Left colon (tissue), 2 donors: ENCODE measurements at regions not wholly inside any gene's neighbourhood (a gene's known extent, or its start where the extent isn't known, plus 50 kb on each side); places are given as distances from the start of the nearest gene placed in this dataset.

Experiments used
- ATAC-seq: fragments of 200-7000 bp; cut with Tn5 transposase; one replicate; pipeline ENCODE4 v1.9.1; 2020; ENCODE audit warnings: mild to moderate bottlenecking, moderate library complexity
- DNase-seq, 2 donors: peaks; one replicate each; pipeline ENCODE4 v3.0.0-alpha.2; 2020
- intact Hi-C, 2 donors: fragments of 100-400 bp; cut with DNase I in 1 of 2; cut with micrococcal nuclease in 1 of 2; formaldehyde crosslinking; loops; one replicate each; pipeline versions ENCODE4 v1.11.2 to v1.14.0; 2022; cut with DNase I, micrococcal nuclease
- donor health status: DM: no; HTN: no; CAD: no.
- donor health status: DM: yes; HTN: yes; CAD: no.

GRCh38 chr9:28318515-28318914, 745.2 kb upstream of the C9orf72 start:
- DNase-seq (no peak), ATAC-seq (no peak)
- intact Hi-C loops = loop anchor here in 1 of 2 donors (10.0 kb wide), 1 partner anchor 64 kb away; no protein-coding TSS in a partner anchor

- intact Hi-C loops = loop anchor here in 1 of 2 donors (10.0 kb wide), 1 partner anchor 65 kb away; no protein-coding TSS in a partner anchor
- ATAC-seq = no peak
These were observed 746.7 kb upstream of the C9orf72 start for GRCh38 chr9:28319981-28320380.

GRCh38 chr9:28320616-28321015, 747.3 kb upstream of the C9orf72 start:
- no peak for ATAC-seq
- DNase-seq = no peak
- intact Hi-C loops = no loop called here

More at GRCh38 chr9:28319981-28320380, 746.7 kb upstream of the C9orf72 start:
- no peak for DNase-seq

- no peak for DNase-seq
- no peak for ATAC-seq
- intact Hi-C loops = no loop called here
These were observed 756.0 kb upstream of the C9orf72 start for GRCh38 chr9:28329323-28329722.

GRCh38 chr9:28332648-28333047, 759.4 kb upstream of the C9orf72 start:
- no peak for DNase-seq
- ATAC-seq = no peak
- intact Hi-C loops = no loop called here

- ATAC-seq (no peak), DNase-seq (no peak)
- intact Hi-C loops = no loop called here
These were observed 768.6 kb upstream of the C9orf72 start for GRCh38 chr9:28341913-28342312.

- intact Hi-C loops = no loop called here
- DNase-seq = no peak
- ATAC-seq = no peak
These were observed 769.6 kb upstream of the C9orf72 start for GRCh38 chr9:28342815-28343338.

- ATAC-seq (no peak), DNase-seq (no peak)
- intact Hi-C loops = no loop called here
These were observed 789.9 kb upstream of the C9orf72 start for GRCh38 chr9:28363151-28363562.

GRCh38 chr9:28365020-28365640, 791.8 kb upstream of the C9orf72 start:
- DNase-seq (no peak), ATAC-seq (no peak)
- intact Hi-C loops = no loop called here

GRCh38 chr9:28365728-28366127, 792.4 kb upstream of the C9orf72 start:
- intact Hi-C loops = no loop called here
- ATAC-seq = no peak
- DNase-seq = no peak

GRCh38 chr9:28378231-28378630, 805.0 kb upstream of the C9orf72 start:
- DNase-seq (no peak), ATAC-seq (no peak)
- intact Hi-C loops = no loop called here

GRCh38 chr9:28379082-28379481, 805.8 kb upstream of the C9orf72 start:
- no peak for DNase-seq
- no peak for ATAC-seq
- intact Hi-C loops = no loop called here

- intact Hi-C loops = no loop called here
- ATAC-seq = no peak
- no peak for DNase-seq
These were observed 816.1 kb upstream of the C9orf72 start for GRCh38 chr9:28389411-28389810.

GRCh38 chr9:28394774-28395173, 821.5 kb upstream of the C9orf72 start:
- DNase-seq = no peak
- no peak for ATAC-seq
- intact Hi-C loops = no loop called here

- DNase-seq = no peak
- no peak for ATAC-seq
These were observed 822.8 kb upstream of the C9orf72 start for GRCh38 chr9:28396058-28396457.

GRCh38 chr9:28407351-28407750, 834.1 kb upstream of the C9orf72 start:
- intact Hi-C loops = no loop called here
- DNase-seq (no peak), ATAC-seq (no peak)

More at GRCh38 chr9:28396058-28396457, 822.8 kb upstream of the C9orf72 start:
- intact Hi-C loops = no loop called here

GRCh38 chr9:28409919-28410318, 836.6 kb upstream of the C9orf72 start:
- ATAC-seq (no peak), DNase-seq (no peak)
- intact Hi-C loops = no loop called here

- DNase-seq (no peak), ATAC-seq (no peak)
These were observed 837.1 kb upstream of the C9orf72 start for GRCh38 chr9:28410411-28410810.

GRCh38 chr9:28413471-28413870, 840.2 kb upstream of the C9orf72 start:
- intact Hi-C loops = no loop called here

More at GRCh38 chr9:28410411-28410810, 837.1 kb upstream of the C9orf72 start:
- intact Hi-C loops = no loop called here

GRCh38 chr9:28423255-28423654, 850.0 kb upstream of the C9orf72 start:
- DNase-seq = no peak
- intact Hi-C loops = no loop called here

More at GRCh38 chr9:28413471-28413870, 840.2 kb upstream of the C9orf72 start:
- DNase-seq = no peak
- ATAC-seq = no peak

GRCh38 chr9:28435456-28435855, 862.2 kb upstream of the C9orf72 start:
- no peak for DNase-seq
- intact Hi-C loops = no loop called here
- no peak for ATAC-seq

More at GRCh38 chr9:28423255-28423654, 850.0 kb upstream of the C9orf72 start:
- ATAC-seq = no peak
